Hematopoietic multipotent progenitor cell treated with erythropoietin and hydrocortisone succinate and interleukin-3 and kit ligand, for 17 days (in vitro differentiated cells): ENCODE measurements at regions not wholly inside any gene's neighbourhood (a gene's known extent, or its start where the extent isn't known, plus 50 kb on each side); places are given as distances from the start of the nearest gene placed in this dataset.

Experiments used
- DNase-seq: peaks from one replicate; pipeline ENCODE4 v3.0.0-alpha.2; 2015; ENCODE audit warnings: low spot score

GRCh38 chr5:15261269-15261995, 238.5 kb upstream of the FBXL7 start:
- DNase-seq, result no peak

GRCh38 chr5:15260356-15261268, 239.4 kb upstream of the FBXL7 start:
- DNase-seq, result no peak

- DNase-seq, result no peak
Measured at GRCh38 chr5:15256485-15256884, 243.5 kb upstream of the FBXL7 start.

GRCh38 chr5:15255576-15255975, 244.4 kb upstream of the FBXL7 start:
- no peak for DNase-seq

GRCh38 chr5:15254607-15255006, 245.4 kb upstream of the FBXL7 start:
- DNase-seq, result no peak

GRCh38 chr5:15252331-15252730, 247.6 kb upstream of the FBXL7 start:
- DNase-seq, result no peak

- no peak for DNase-seq
Measured at GRCh38 chr5:15249152-15249551, 250.8 kb upstream of the FBXL7 start.

GRCh38 chr5:15248731-15249130, 251.2 kb upstream of the FBXL7 start:
- no peak for DNase-seq

- no peak for DNase-seq
Measured at GRCh38 chr5:15245913-15246312, 254.1 kb upstream of the FBXL7 start.

GRCh38 chr5:15243301-15244020, 256.5 kb upstream of the FBXL7 start:
- no peak for DNase-seq

- no peak for DNase-seq
Measured at GRCh38 chr5:15241216-15241821, 258.7 kb upstream of the FBXL7 start.

GRCh38 chr5:15238006-15238405, 262.0 kb upstream of the FBXL7 start:
- DNase-seq, result no peak

- no peak for DNase-seq
Measured at GRCh38 chr5:15236911-15237508, 263.0 kb upstream of the FBXL7 start.

GRCh38 chr5:15234911-15235310, 265.1 kb upstream of the FBXL7 start:
- no peak for DNase-seq

- DNase-seq, result no peak
Measured at GRCh38 chr5:15234366-15234765, 265.6 kb upstream of the FBXL7 start.

- DNase-seq, result no peak
Measured at GRCh38 chr5:15233566-15233965, 266.4 kb upstream of the FBXL7 start.

- DNase-seq, result no peak
Measured at GRCh38 chr5:15222156-15222555, 277.8 kb upstream of the FBXL7 start.

- no peak for DNase-seq
Measured at GRCh38 chr5:15220642-15221173, 279.3 kb upstream of the FBXL7 start.

- DNase-seq, result no peak
Measured at GRCh38 chr5:15215056-15215455, 284.9 kb upstream of the FBXL7 start.

GRCh38 chr5:15214010-15214409, 286.0 kb upstream of the FBXL7 start:
- DNase-seq, result no peak

- DNase-seq, result no peak
Measured at GRCh38 chr5:15209053-15209762, 290.8 kb upstream of the FBXL7 start.
